HEK293 (cell line): ENCODE measurements at regions not wholly inside any gene's neighbourhood (a gene's known extent, or its start where the extent isn't known, plus 50 kb on each side); places are given as distances from the start of the nearest gene placed in this dataset.

Experiments
- CTCF ChIA-PET: fragments of 350-600 bp; formaldehyde crosslinking; extraction: SDS; loops from one replicate; lab custom pipeline; 2021; ENCODE audit warnings: antibody characterized with exemption; lab: Yijun Ruan, JAX
- POLR2A ChIA-PET: fragments of 300-600 bp; formaldehyde crosslinking; extraction: SDS; loops from one replicate; lab custom pipeline; 2020; ENCODE audit warnings: antibody characterized with exemption, inconsistent platforms; lab: Yijun Ruan, JAX
- H3K27ac ChIP-seq: fragments of 200-500 bp; sonication (Bioruptor generic); 2 replicates; pipeline ENCODE4 v1.5.1; 2014; ENCODE audit warnings: low read depth, low read length, control low read depth, inconsistent platforms; ENCODE audit errors: extremely low read depth
- H3K36me3 ChIP-seq, 2 experiments: fragments of 200-500 bp in 1 of 2; sonication (Bioruptor generic) in 1 of 2; 1 replicate in 1 of 2; 2 replicates in 1 of 2; pipeline ENCODE4 v1.5.1; 2014 to 2017; ENCODE audit warnings: inconsistent platforms in 2 of 2, low read length in 2 of 2; ENCODE audit not compliant: control insufficient read depth in 2 of 2, insufficient read depth in 1 of 2
- H3K4me1 ChIP-seq: fragments of 200-500 bp; sonication (Bioruptor generic); 2 replicates; pipeline ENCODE4 v1.5.1; 2014; ENCODE audit warnings: mild to moderate bottlenecking, low read length, inconsistent platforms; ENCODE audit not compliant: control insufficient read depth, insufficient read depth
- H3K4me3 ChIP-seq: 2 replicates; pipeline ENCODE4 v1.5.1; 2011; ENCODE audit warnings: low read depth, mild to moderate bottlenecking, control low read depth, low read length, moderate library complexity
- H3K9me3 ChIP-seq: fragments of 200-500 bp; sonication (Bioruptor generic); 2 replicates; pipeline ENCODE4 v1.5.1; 2014; ENCODE audit warnings: low read depth, low read length, inconsistent platforms; ENCODE audit not compliant: control insufficient read depth, insufficient read depth
- ATF2 ChIP-seq: fragments of 450-650 bp; formaldehyde crosslinking; IDR thresholded peaks from 2 replicates; pipeline ENCODE4 v1.5.1; 2016; ENCODE audit warnings: missing biosample characterization, missing genetic modification characterization, low read depth
- GLI2 ChIP-seq: fragments of 450-650 bp; formaldehyde crosslinking; IDR thresholded peaks from 2 replicates; pipeline ENCODE4; 2017; ENCODE audit warnings: missing biosample characterization, missing genetic modification characterization, low read depth, borderline replicate concordance
- GLIS1 ChIP-seq: fragments of 450-650 bp; formaldehyde crosslinking; IDR thresholded peaks from 2 replicates; pipeline ENCODE4 v1.5.1; 2016; ENCODE audit warnings: missing biosample characterization, missing genetic modification characterization
- REST ChIP-seq: fragments of 450-650 bp; formaldehyde crosslinking; IDR thresholded peaks from 2 replicates; pipeline ENCODE4 v1.5.1; 2016; ENCODE audit warnings: missing biosample characterization, missing genetic modification characterization
- YY2 ChIP-seq: fragments of 450-650 bp; formaldehyde crosslinking; IDR thresholded peaks from 2 replicates; pipeline ENCODE4 v1.5.1; 2016; ENCODE audit warnings: missing biosample characterization, missing genetic modification characterization
- ZBTB20 ChIP-seq: fragments of 450-650 bp; formaldehyde crosslinking; IDR thresholded peaks from 2 replicates; pipeline ENCODE4 v1.5.1; 2016; ENCODE audit warnings: missing biosample characterization, missing genetic modification characterization
- ZBTB48 ChIP-seq: fragments of 450-650 bp; formaldehyde crosslinking; IDR thresholded peaks from 2 replicates; pipeline ENCODE4 v1.5.1; 2016; ENCODE audit warnings: missing biosample characterization, missing genetic modification characterization
- ZBTB6 ChIP-seq: fragments of 450-650 bp; formaldehyde crosslinking; IDR thresholded peaks from 2 replicates; pipeline ENCODE4 v1.5.1; 2017; ENCODE audit warnings: missing biosample characterization, missing genetic modification characterization
- ZNF18 ChIP-seq: fragments of 450-650 bp; formaldehyde crosslinking; IDR thresholded peaks from 2 replicates; pipeline ENCODE4 v1.5.1; 2016; ENCODE audit warnings: missing biosample characterization, missing genetic modification characterization
- ZNF335 ChIP-seq: fragments of 450-650 bp; formaldehyde crosslinking; conservative IDR thresholded peaks from 2 replicates; pipeline ENCODE4 v1.5.1; 2016; ENCODE audit warnings: missing biosample characterization, missing genetic modification characterization
- ZNF585B ChIP-seq: fragments of 450-650 bp; formaldehyde crosslinking; IDR thresholded peaks from 2 replicates; pipeline ENCODE4 v1.5.1; 2016; ENCODE audit warnings: missing biosample characterization, missing genetic modification characterization
- ZNF600 ChIP-seq: fragments of 450-650 bp; formaldehyde crosslinking; IDR thresholded peaks from 2 replicates; pipeline ENCODE4 v1.5.1; 2016; ENCODE audit warnings: missing biosample characterization, missing genetic modification characterization
- ZSCAN4 ChIP-seq: fragments of 450-650 bp; formaldehyde crosslinking; IDR thresholded peaks from 2 replicates; pipeline ENCODE4 v1.5.1; 2017; ENCODE audit warnings: missing biosample characterization, missing genetic modification characterization

- TF ChIP-seq ZBTB48 (tag by site-specific recombination): peak; percentile 57; the same call in 1 of the 2 replicates
- peak; percentile 25; the same call in 1 of the 2 replicates for TF ChIP-seq ZSCAN4 (tag by site-specific recombination)
- TF ChIP-seq GLI2: no peak
- peak; percentile 65 for TF ChIP-seq ZNF600 (tag by site-specific recombination)
Observed at GRCh38 chr1:224506141-224506814, 71.7 kb upstream of the WDR26 start (continued).

- Histone ChIP-seq H3K4me1 (peaks cover 15% of the 10 kb centered on the region), H3K36me3 (no peaks in the 10 kb centered on the region), H3K27ac (no peak overlapping the region)
- ChIA-PET POLR2A (no interaction called here), CTCF (interaction anchor here (0.5 to 2.6 kb wide), 5 partner anchors 55 to 415 kb away, joined by 3 to 17 read pairs (median 8); no protein-coding TSS in a partner anchor)
- TF ChIP-seq ZNF18 (tag by site-specific recombination) (no peak), ZBTB20 (tag by site-specific recombination) (peak; percentile 23; the same call in 1 of the 2 replicates), ZNF335 (tag by site-specific recombination) (peak; percentile 64)
- TF ChIP-seq, all 188 proteins: peak for 2
- no peaks in the 10 kb centered on the region for H3K9me3 ChIP-seq
- no peak overlapping the region for H3K4me3 ChIP-seq
Observed at GRCh38 chr1:224507771-224508523, 73.3 kb upstream of the WDR26 start.

- CTCF ChIA-PET: interaction anchor here (0.6 to 2.6 kb wide), 5 partner anchors 62 to 413 kb away, joined by 3 to 17 read pairs (median 8); no protein-coding TSS in a partner anchor
- no peak overlapping the region for H3K27ac ChIP-seq
- H3K4me1 ChIP-seq: 0 out of 2 replicates have a peak, but pooled peaks cover 3% of the 10 kb centered on the region
- no peak for TF ChIP-seq YY2 (tag by site-specific recombination)
- TF ChIP-seq ZNF585B (tag by site-specific recombination): no peak
- TF ChIP-seq ATF2 (tag by site-specific recombination): no peak
- TF ChIP-seq REST (tag by site-specific recombination): no peak
- TF ChIP-seq ZBTB6 (tag by site-specific recombination): no peak
- TF ChIP-seq GLIS1 (tag by site-specific recombination): no peak
- H3K36me3 ChIP-seq: no peaks in the 10 kb centered on the region
- no peaks in the 10 kb centered on the region for H3K9me3 ChIP-seq
- H3K4me3 ChIP-seq: no peak overlapping the region
- POLR2A ChIA-PET: interaction anchor here (0.6 kb wide), 1 partner anchor 1243 kb away, joined by 3 read pairs; no protein-coding TSS in a partner anchor
Observed at GRCh38 chr1:224509907-224510306, 75.3 kb upstream of the WDR26 start.
